K562 (cell line): ENCODE measurements at regions not wholly inside any gene's neighbourhood (a gene's known extent, or its start where the extent isn't known, plus 50 kb on each side); places are given as distances from the start of the nearest gene placed in this dataset.

Experiments used
- ATAC-seq: fragments of 200-7000 bp; cut with Tn5 transposase; 3 replicates; pipeline ENCODE4 v1.9.1; 2020; ENCODE audit warnings: moderate library complexity
- BruUV-seq: library from RNA; stranded (reverse); fragments of 400-500 nt; replicated peaks from 2 replicates; lab custom pipeline; 2021; lab: Mats Ljungman, UMichigan
- CTCF ChIA-PET: fragments of 300-600 bp; formaldehyde crosslinking; extraction: SDS; loops from one replicate; lab custom pipeline; 2021; ENCODE audit warnings: low intra/inter-chr PET ratio; lab: Yijun Ruan, JAX
- POLR2A ChIA-PET: fragments of 300-600, 350-650 bp; sonication (Branson Sonifier 250); formaldehyde crosslinking; extraction: SDS; loops from one replicate; lab custom pipeline; 2021; ENCODE audit warnings: antibody characterized with exemption, inconsistent platforms; lab: Yijun Ruan, JAX
- DNase-seq, 4 experiments: peaks; one replicate each; pipeline versions ENCODE4 v3.0.0 to v3.0.0-alpha.2; 2011 to 2018; ENCODE audit warnings: low spot score in 3 of 4, mixed read lengths in 3 of 4; ENCODE audit errors: extremely low read depth in 1 of 4
- FAIRE-seq: peaks from 2 replicates; lab custom pipeline; 2011; peaks lifted over from hg19 to GRCh38; lab: Jason Lieb, UNC
- H2AFZ ChIP-seq: 2 replicates; pipeline ENCODE4 v1.6.0; 2011; ENCODE audit warnings: low read depth, low read length, control low read depth, inconsistent platforms
- H3K27ac ChIP-seq: fragments of 200-600 bp; 3 replicates; pipeline ENCODE4 v1.8.0; 2011; ENCODE audit warnings: low read depth, mild to moderate bottlenecking, control low read depth, inconsistent platforms, low read length, moderate library complexity, mixed read lengths; ENCODE audit errors: extremely low read depth
- H3K27me3 ChIP-seq, 2 experiments: fragments of 300-600 bp in 1 of 2; 2 replicates in 1 of 2; 3 replicates in 1 of 2; pipeline versions ENCODE4 v1.6.0 to v1.8.0; 2011; ENCODE audit warnings: inconsistent platforms in 2 of 2, low read length in 2 of 2, mild to moderate bottlenecking in 1 of 2, mixed read lengths in 1 of 2, moderate library complexity in 1 of 2; ENCODE audit not compliant: control insufficient read depth in 2 of 2, insufficient read depth in 2 of 2
- H3K36me3 ChIP-seq: fragments of 300-600 bp; 3 replicates; pipeline ENCODE4 v1.8.0; 2011; ENCODE audit warnings: mild to moderate bottlenecking, low read length, inconsistent platforms; ENCODE audit not compliant: control insufficient read depth, insufficient read depth
- H3K4me1 ChIP-seq, 2 experiments: fragments of 200-600 bp in 1 of 2; replicated peaks in 1 of 2; 2 replicates in 1 of 2; 3 replicates in 1 of 2; pipeline versions ENCODE4 v1.5.1 to v1.8.0; 2011; ENCODE audit warnings: inconsistent platforms in 2 of 2, low read length in 2 of 2, mild to moderate bottlenecking in 1 of 2, mixed read lengths in 1 of 2, moderate library complexity in 1 of 2; ENCODE audit not compliant: control insufficient read depth in 2 of 2, insufficient read depth in 2 of 2
- H3K4me2 ChIP-seq: 2 replicates; pipeline ENCODE4 v1.6.1; 2011; ENCODE audit warnings: low read length, control low read depth, inconsistent platforms, mixed read lengths; ENCODE audit not compliant: insufficient read depth
- H3K4me3 ChIP-seq: fragments of 200-600 bp; sonication (generic), shearing (Covaris generic); 2 replicates; pipeline ENCODE4 v1.5.1; 2016; ENCODE audit warnings: control low read depth, inconsistent platforms
- H3K79me2 ChIP-seq: fragments of 200-600 bp; 3 replicates; pipeline ENCODE4 v1.8.0; 2011; ENCODE audit warnings: low read length, inconsistent platforms; ENCODE audit not compliant: control insufficient read depth, insufficient read depth
- H3K9ac ChIP-seq, 2 experiments: 2 replicates each; pipeline versions ENCODE4 v1.6.0 to v1.6.1; 2011; ENCODE audit warnings: low read depth in 2 of 2, low read length in 2 of 2, control low read depth in 1 of 2, inconsistent platforms in 1 of 2, mild to moderate bottlenecking in 1 of 2, mixed read lengths in 1 of 2; ENCODE audit not compliant: insufficient read depth in 1 of 2
- H3K9me1 ChIP-seq: one replicate; pipeline ENCODE4 v1.6.0; 2011; ENCODE audit warnings: inconsistent platforms, mild to moderate bottlenecking, low read length, moderate library complexity; ENCODE audit not compliant: control insufficient read depth, insufficient read depth
- H3K9me3 ChIP-seq: replicated peaks from 2 replicates; pipeline ENCODE4 v1.5.1; 2011; ENCODE audit warnings: low read depth, low read length, inconsistent platforms; ENCODE audit not compliant: control insufficient read depth, insufficient read depth
- H4K20me1 ChIP-seq: replicated peaks from 2 replicates; pipeline ENCODE4 v1.6.1; 2011; ENCODE audit warnings: low read length, inconsistent platforms, mixed read lengths; ENCODE audit not compliant: control insufficient read depth, insufficient read depth
- BCL6 ChIP-seq: fragments of 250-450 bp; sonication (Bioruptor Pico); IDR thresholded peaks from 2 replicates; pipeline ENCODE4 v1.4.0; 2020
- MCM5 ChIP-seq: fragments of 450-650 bp; IDR thresholded peaks from 2 replicates; pipeline ENCODE4 v1.6.1; 2016; ENCODE audit warnings: low read depth
- MYBL2 ChIP-seq, 2 experiments: fragments of 450-650 bp in 1 of 2; sonication (generic) in 1 of 2; formaldehyde crosslinking in 1 of 2; IDR thresholded peaks; 2 replicates each; pipeline versions ENCODE4 v1.6.1 to v1.8.1; 2017 to 2022; ENCODE audit warnings: borderline replicate concordance in 1 of 2, inconsistent platforms in 1 of 2, low read depth in 1 of 2, mild to moderate bottlenecking in 1 of 2, missing genetic modification reagents in 1 of 2, moderate library complexity in 1 of 2
- PTRF ChIP-seq: fragments of 450-650 bp; IDR thresholded peaks from 2 replicates; pipeline ENCODE4 v1.6.1; 2016; ENCODE audit warnings: mild to moderate bottlenecking, missing genetic modification characterization, missing compliant biosample characterization
- RERE ChIP-seq: sonication (generic); formaldehyde crosslinking; IDR thresholded peaks from 2 replicates; pipeline ENCODE4 v1.8.0; 2023; ENCODE audit warnings: missing genetic modification reagents, mild to moderate bottlenecking, borderline replicate concordance
- SAFB2 ChIP-seq: fragments of 200-400 bp; formaldehyde crosslinking; IDR thresholded peaks from 2 replicates; pipeline ENCODE4 v1.6.1; 2018; ENCODE audit warnings: borderline replicate concordance, low read length, low read depth, moderate library complexity; ENCODE audit not compliant: severe bottlenecking
- TAF9B ChIP-seq: fragments of 450-650 bp; IDR thresholded peaks from 2 replicates; pipeline ENCODE4 v1.6.1; 2018; ENCODE audit warnings: mild to moderate bottlenecking; ENCODE audit not compliant: partially characterized antibody
- ZNF277 ChIP-seq: fragments of 250-450 bp; sonication (Bioruptor Pico); IDR thresholded peaks from 2 replicates; pipeline ENCODE4 v1.8.0; 2022; ENCODE audit warnings: inconsistent platforms, mild to moderate bottlenecking, moderate library complexity, borderline replicate concordance
- WGBS: fragments of 100-300 bp; shearing (Covaris generic); methylation state at CpG from one replicate; pipeline ENCODE4 v1.1.6; 2016; ENCODE audit warnings: low coverage, mixed read lengths; ENCODE audit not compliant: insufficient coverage; ENCODE audit errors: missing lambda C conversion rate; 5-methylcytosine and 5-hydroxymethylcytosine counted together
- in situ Hi-C: fragments of 300-500 bp; cut with MboI; formaldehyde crosslinking; loops from 4 replicates; pipeline ENCODE4 v1.15.0; 2018; ENCODE audit warnings: inconsistent platforms, mixed read lengths
- intact Hi-C: fragments of 100-400 bp; cut with micrococcal nuclease; formaldehyde crosslinking; loops from 2 replicates; pipeline ENCODE4 v1.14.2; 2022

- no peak for ATAC-seq
- intact Hi-C loops, result no loop called here
- no peak for DNase-seq
- Histone ChIP-seq H3K4me3 (no peak overlapping the region), H3K4me2 (no peak overlapping the region), H4K20me1 (no peaks in the 10 kb centered on the region), H3K27me3 (peaks cover 0 to 4% of the 10 kb centered on the region in 2 experiments; a peak in 1 of 5 replicates), H2AFZ (no peak overlapping the region), H3K27ac (no peak overlapping the region), H3K9me3 (no peaks in the 10 kb centered on the region), H3K9ac (no peak overlapping the region), H3K4me1 (no peaks in the 10 kb centered on the region), H3K79me2 (no peaks in the 10 kb centered on the region), H3K9me1 (no peaks in the 10 kb centered on the region), H3K36me3 (no peaks in the 10 kb centered on the region)
- BruUV-seq, result no TSS peak
- no peak for FAIRE-seq
- 2% methylated on average over 4 of the region's 4 CpGs for WGBS
- ChIA-PET POLR2A (interaction anchor here (1.2 kb wide), 1 partner anchor 245 kb away, joined by 3 read pairs; no protein-coding TSS in a partner anchor), CTCF (no interaction called here)
- in situ Hi-C loops, result no loop called here
- TF ChIP-seq SAFB2 (no peak), TAF9B (no peak)
Measured at GRCh38 chr7:142439739-142440138, 181.9 kb upstream of the PRSS58 start.

GRCh38 chr7:142438923-142439515, 181.2 kb upstream of the PRSS58 start:
- in situ Hi-C loops, result no loop called here
- H3K27me3 ChIP-seq, result peaks cover 0 to 4% of the 10 kb centered on the region in 2 experiments; a peak in 1 of 5 replicates
- H3K4me1 ChIP-seq, result no peaks in the 10 kb centered on the region
- no peaks in the 10 kb centered on the region for H3K79me2 ChIP-seq
- ATAC-seq (no peak), DNase-seq (no peak), FAIRE-seq (no peak)
- no peaks in the 10 kb centered on the region for H3K9me1 ChIP-seq
- H3K9me3 ChIP-seq, result no peaks in the 10 kb centered on the region
- under 1% methylated on average over 8 of the region's 8 CpGs for WGBS
- H3K9ac ChIP-seq, result no peak overlapping the region
- no peak overlapping the region for H2AFZ ChIP-seq
- H3K27ac ChIP-seq, result no peak overlapping the region
- H4K20me1 ChIP-seq, result no peaks in the 10 kb centered on the region
- intact Hi-C loops, result no loop called here
- H3K36me3 ChIP-seq, result no peaks in the 10 kb centered on the region
- no peak overlapping the region for H3K4me3 ChIP-seq
- BruUV-seq, result no TSS peak
- H3K4me2 ChIP-seq, result no peak overlapping the region
- POLR2A ChIA-PET, result no interaction called here
- CTCF ChIA-PET, result interaction anchor here (1.1 kb wide), 1 partner anchor 44 kb away, joined by 3 read pairs; no protein-coding TSS in a partner anchor
- no peak for TF ChIP-seq MYBL2 (IDR thresholded peaks at IDR 0.05; ENCODE audit: low read depth)
- TF ChIP-seq MYBL2 (CRISPR knock-in tag; IDR thresholded peaks at IDR 0.05; ENCODE audit: borderline replicate concordance), result no peak
- no peak for TF ChIP-seq BCL6
- TF ChIP-seq MCM5, result no peak
- no peak for TF ChIP-seq ZNF277
- TF ChIP-seq PTRF, result no peak
- no peak for TF ChIP-seq RERE
